GM12891 (cell line): ENCODE measurements at regions not wholly inside any gene's neighbourhood (a gene's known extent, or its start where the extent isn't known, plus 50 kb on each side); places are given as distances from the start of the nearest gene placed in this dataset.
"Not testable (repeated sequence)": the region's sequence is repeated elsewhere in the genome, so short reads cannot be mapped to it uniquely, and the experiment has no call there.

Experiments
- POLR2A ChIP-seq: IDR thresholded peaks from 2 replicates; pipeline ENCODE4 v1.6.1; 2011; ENCODE audit warnings: low read depth, low read length, control low read depth
- POLR2AphosphoS5 ChIP-seq: IDR thresholded peaks from 2 replicates; pipeline ENCODE4 v1.6.1; 2011; ENCODE audit warnings: low read depth, low read length, control low read depth
- TAF1 ChIP-seq: IDR thresholded peaks from 2 replicates; pipeline ENCODE4 v1.6.1; 2011; ENCODE audit warnings: low read depth, low read length, control low read depth

GRCh38 chr1:187703138-187704130, 874.7 kb downstream of the PLA2G4A start:
- not testable (repeated sequence) for TF ChIP-seq POLR2AphosphoS5, POLR2A, TAF1
